CD4-positive, alpha-beta T cell treated with Interferon gamma for 1 hour (primary cell): ENCODE measurements at regions not wholly inside any gene's neighbourhood (a gene's known extent, or its start where the extent isn't known, plus 50 kb on each side); places are given as distances from the start of the nearest gene placed in this dataset.
"Not testable (repeated sequence)": the region's sequence is repeated elsewhere in the genome, so short reads cannot be mapped to it uniquely, and the experiment has no call there.

Experiments used
- DNase-seq: peaks from one replicate; pipeline ENCODE4 v3.0.0-alpha.2; 2020

DNA sequence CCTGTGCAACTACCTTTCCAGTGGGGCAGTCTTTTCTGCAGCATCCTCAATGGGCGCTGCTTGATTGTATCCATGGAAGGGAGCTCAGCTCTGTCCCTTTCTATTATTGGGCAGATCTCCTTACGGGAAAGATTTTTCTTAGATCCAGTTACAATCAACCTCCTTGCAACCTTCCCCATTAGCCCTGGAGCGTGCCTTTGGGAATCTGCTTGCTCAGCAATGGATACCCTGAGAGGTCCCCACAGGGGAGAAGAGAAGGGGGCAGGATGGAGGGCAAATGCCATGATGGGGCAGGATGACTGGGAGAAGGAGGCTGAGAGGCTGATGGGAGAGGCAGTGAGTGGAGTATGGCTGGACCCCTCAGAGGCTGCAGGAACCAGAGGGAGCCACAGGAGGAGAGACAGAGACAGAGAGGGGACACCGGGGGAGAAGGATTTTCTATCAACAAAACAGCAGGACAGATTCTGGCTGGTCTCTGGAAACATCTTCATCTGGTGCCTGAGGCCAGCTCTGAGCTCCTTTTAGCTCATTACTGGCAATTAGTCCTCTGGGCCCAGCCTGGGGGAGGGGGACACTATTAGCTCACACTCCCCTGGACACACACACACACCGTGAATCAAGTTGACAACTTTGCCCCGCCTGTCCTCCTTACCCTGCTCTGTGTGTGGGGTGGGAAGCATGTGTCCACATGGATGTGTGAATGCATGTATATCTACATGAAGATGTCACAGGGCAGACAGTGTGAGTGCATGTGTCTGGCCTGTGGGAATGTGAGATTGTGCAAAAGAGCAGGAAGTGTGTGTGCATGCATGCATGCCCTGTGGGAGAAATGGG, 80.8 kb upstream of the PAX2 start:
- DNase-seq: no peak

DNA sequence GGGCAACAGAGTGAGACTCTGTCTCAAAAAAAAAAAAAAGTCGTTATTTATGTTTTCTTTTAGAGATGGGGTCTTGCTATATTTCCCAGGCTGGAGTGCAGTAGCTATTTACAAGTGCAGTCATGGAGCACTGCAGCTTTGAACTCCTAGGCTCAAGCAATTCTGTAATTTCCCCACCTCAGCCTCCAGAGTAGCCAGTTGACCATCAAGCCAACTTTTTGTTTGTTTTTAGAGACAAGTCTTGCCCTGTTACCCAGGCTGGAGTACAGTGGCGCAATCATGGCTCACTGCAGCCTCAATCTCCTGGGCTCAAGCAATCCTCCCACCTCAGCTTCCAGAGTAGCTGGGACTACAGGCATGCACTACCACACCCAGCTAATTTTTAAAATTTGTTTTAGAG, 78.7 kb upstream of the PAX2 start:
- DNase-seq: not testable (repeated sequence)

DNA sequence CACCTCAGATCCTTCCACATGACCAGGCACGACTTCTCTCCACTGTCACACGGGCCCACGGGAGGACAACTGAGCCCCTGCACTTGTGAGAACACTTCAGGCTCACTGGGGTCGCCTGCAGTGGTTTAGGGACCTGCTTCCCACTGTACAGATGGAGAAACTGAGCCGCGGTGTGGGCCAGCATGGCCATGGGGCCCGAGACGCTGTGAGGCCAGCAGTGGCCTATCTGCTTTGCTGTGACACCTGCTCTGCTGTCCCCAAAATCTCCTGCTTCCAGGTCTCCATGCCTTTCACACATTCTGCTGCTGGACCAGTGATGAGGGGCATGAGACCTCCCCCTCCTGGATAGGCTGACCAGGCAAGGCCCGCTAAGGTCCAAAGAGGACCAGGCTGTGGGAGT, 75.8 kb upstream of the PAX2 start:
- no peak for DNase-seq

DNA sequence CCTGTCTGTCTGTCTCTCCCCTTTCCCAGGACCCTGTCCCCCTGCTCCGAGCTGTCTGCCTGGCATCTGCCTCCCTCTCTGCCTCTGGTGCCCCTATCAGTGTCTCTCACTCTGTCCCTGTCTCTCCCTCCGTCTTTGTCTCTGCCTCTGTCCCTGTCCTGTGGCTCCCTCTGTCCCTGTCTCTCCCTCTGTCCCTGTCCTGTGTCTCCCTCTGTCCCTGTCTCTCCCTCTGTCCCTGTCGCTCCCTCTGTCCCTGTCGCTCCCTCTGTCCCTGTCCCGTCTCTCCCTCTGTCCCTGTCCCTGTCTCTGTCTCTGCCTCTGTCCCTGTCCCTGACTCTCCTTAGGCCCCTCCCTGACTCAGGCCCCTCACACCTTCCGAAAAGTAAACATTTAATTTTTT, 75.0 kb upstream of the PAX2 start:
- DNase-seq: no peak

DNA sequence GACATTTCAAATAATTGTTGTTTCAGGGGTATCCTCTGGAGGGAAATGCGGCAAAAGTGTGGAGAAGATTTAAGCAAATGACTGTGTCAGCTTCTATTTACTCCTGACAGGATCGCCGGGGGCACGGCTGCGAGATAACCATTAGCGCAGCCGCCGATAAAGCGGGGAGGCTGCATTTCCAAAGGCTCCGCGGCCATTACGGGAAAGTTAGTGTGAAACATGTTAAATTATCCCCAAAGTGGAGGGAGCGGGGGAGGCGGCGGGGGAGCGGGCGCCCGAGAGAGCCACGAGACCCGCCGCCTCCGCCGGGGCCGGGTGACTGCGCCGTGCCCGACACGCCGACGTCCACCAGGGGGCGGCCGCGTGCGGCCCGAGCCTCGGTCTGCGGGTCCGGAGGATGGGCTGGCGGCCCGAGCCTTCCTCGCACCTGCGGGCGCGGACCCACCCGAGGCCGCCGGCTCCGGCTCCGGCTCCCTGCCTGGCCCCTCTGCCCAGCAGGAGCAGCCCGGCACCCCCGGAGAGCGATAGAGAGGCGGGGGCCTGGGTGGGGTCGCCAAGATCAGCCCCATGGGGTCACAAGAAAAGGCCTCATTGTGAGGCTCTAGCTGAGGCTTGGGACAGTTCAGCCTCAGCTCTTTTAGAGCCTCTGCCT, 74.4 kb upstream of the PAX2 start:
- peak; percentile 27 for DNase-seq

DNA sequence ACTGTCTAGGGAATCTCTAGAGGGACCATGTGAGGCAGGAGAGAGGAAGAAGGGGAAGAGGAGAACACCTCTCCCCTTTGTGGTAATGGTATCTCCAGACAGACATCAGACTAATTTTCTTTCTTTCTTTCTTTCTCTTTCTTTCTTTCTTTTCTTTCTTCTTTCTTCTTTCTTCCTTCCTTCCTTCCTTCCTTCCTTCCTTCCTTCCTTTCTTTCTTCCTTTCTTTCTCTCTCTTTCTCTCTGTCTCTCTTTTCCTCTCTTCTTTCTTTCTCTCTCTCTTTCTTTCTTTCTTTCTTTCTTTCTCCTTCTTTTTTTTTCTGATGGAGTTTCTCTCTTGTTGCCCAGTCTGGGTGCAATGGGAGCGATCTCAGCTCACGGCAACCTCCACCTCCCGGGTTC, 73.2 kb upstream of the PAX2 start:
- DNase-seq: no peak

DNA sequence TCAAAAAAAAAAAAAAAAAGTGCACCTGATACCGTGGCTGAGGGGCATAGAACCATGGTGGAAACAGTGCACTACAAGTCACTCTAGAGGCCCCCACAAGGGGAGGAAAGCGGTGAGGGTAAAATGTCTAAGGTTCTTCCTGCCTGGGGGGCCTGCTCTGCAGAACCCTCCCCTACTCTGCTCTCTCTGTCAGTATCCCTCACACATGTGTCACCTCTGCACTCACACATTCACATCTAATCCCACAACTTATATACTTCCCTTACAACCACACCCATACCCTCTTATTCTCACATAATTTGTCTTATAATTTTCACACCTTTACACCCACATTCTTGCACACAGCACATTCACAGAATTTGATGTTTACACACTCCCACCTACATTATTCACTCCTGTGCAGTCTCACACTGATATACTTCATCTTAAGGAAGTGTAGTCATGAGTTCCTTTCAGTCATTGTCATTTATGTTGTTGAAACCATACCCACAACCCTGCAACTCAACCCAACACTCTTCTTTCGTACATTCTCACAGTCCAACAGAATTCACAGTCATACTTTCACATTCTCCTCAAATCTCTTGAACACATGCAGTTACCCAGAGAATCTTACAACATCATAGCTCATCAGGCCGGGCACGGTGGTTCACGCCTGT, 68.0 kb upstream of the PAX2 start:
- DNase-seq: no peak

DNA sequence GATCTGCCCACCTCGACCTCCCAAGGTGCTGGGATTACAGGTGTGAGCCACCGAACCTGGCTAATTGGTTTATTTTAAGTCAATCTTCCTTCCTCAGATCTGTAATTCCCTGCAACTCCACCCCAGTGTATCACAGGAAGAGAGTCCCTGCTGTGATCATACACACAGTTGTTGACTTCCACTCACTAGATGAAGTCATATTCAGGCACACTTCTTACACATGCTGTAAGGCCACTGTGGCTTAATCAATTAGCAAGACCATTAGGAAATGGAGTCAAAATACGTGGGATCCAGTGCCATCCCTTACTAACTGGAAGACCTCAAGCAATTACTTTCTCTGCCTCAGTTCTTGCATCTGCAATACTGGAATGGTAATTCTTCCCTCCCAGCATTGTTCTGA, 66.1 kb upstream of the PAX2 start:
- DNase-seq: no peak

DNA sequence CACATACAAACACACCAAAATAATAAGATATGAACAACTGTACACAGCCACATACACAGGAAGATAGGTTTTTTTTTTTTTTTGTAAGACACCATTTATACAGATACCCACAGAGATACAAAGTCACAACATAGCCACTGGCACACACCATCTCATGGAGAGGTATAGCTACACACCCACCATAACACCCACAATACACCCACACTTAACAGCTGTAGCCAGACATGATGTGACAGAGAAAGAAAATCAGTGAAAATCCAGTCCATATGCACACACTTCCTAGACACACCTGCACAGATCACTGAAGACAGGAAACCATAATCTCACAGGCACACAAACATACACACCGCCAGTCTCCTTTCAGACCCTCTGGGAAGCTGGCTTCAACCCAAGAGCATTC, 62.4 kb upstream of the PAX2 start:
- no peak for DNase-seq

DNA sequence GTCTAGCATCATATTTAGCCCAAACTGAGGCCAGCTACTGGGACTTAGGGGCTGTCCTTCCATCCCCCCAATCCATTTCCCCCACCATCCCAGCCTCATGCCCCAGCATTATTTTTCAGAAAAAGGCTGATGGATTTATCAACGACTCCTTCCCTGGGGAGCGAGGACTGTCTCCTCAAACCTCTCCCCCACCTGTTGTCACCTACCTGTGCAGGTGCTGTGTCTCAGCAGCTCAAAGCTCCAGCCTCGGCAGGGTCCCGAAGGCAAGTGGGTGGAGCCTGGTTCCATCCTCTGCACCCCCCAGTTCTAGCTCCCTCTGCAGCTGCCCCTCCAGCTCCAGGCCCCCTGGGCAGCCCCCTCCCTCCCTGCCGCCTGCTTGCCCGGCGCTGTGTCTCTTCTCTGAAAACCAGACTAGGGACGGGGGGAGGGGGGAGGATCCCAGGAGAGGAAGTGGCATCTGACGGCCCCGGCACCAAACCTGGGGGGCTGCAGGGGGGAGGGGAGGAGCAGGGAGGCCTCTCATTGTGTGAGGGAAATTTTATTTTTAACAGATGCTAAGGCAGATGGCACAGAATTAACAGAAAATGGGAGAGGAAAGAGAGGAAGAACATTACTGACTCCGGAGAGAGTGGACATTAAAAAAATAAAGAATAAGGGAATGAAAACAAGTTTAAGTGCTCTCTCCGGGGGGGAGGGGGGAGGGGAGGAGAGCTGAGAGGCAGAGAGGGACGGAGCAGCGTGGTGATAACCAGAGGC, 61.7 kb upstream of the PAX2 start:
- DNase-seq: no peak

DNA sequence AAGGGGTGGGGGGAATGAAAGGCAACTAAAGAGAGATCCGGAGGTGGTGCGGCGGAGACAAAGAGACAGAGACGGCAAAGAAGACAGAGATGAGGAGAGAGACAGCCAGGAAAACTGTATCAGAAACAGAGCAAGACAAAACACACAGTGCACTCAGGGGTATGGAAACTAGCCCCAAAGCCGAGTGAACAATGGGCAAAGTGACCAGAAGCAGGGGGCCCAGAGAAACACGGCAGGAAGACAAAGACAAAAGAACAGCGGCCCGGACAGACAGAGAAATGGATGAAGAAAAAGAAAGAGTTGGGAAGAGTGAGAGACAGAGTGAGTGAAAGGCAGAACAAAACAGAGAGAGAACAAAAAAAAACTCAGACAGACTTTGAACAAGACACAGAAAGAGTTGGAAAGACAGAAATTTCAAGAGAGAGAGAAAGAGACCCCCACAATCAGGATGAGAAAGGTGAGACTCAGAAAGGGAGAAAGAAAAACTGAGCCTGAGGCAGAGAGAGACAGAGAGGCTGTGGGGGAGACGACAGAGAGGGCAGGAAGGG, 60.6 kb upstream of the PAX2 start:
- no peak for DNase-seq

DNA sequence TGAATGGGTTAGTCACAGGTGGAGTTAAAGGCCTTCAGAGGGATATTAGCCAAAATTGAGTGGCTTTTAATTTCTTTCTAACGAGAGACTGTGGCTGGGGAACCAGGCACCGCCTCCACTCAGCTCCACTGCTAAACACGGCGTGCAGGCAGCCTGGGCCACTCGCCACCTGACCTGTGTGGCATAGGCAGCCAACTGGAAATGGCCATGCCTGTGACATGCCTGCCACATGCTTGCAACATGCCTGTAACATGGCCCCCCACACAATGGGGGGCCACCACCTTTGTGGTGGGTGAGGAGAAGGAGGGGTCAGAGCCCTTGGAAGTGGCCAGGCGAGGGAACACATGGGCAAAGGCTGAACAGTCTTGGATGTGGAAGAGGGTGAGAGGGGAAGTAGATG, 60.1 kb upstream of the PAX2 start:
- no peak for DNase-seq

DNA sequence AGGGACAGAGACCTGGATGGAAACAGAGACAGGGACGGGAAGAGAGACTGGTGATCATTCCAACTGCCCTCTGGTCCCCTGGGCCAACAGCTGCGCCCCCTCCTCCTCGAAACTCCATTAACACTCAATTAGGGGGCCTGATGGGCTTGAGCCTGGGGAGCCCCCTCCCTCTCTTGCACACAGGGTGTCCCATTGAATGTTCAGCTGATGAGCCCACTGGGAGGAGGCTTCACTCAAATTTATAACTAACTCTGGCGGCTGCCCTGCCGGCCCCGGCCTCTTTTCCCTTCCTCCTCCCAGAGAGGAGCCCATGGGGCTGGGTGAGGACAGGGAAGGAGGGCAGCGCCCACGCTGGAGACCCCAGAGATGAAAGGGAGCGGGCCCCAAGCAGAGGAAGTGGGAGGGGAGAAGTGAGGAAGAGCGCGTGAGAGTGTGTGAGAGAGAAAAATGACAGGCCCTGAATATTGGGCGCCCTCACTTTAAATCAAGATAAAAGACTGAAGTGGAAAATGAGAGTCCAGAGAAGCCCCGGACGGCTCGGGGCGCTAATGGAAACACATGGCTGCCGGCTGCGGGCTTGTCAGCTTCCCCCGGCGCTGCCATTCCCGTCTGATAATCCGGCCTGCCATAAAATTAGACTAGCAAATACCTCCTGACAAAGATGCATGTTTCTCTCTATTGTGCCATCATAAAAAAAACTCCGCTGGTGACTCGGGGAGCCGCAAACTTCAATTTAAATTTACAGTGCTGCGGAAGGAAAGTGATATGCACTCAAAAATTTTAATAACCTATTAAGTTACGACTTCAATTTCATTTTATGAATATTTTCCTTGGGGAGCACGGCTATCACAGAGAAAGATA, 58.0 kb upstream of the PAX2 start:
- DNase-seq: no peak

DNA sequence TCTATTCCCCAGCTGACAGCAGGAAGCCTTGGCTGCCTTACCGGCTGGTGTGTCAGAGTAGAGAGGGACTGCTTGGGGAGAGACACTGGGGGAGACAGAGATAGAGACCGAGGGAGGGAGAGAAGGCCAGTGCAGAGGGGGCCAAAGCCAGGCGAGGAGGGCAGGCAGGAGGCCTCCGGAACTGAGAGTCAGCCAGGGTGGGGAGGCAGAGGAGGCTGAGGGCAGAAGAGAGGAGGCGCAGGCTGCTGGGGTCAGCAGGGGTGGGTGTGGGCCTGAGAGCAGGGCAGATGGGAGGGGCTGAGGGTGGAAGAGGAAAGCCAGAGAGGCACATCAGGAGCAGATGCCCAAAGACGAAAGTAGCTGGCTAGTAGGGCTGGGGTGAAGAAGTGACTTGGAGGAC, 57.2 kb upstream of the PAX2 start:
- DNase-seq: no peak

DNA sequence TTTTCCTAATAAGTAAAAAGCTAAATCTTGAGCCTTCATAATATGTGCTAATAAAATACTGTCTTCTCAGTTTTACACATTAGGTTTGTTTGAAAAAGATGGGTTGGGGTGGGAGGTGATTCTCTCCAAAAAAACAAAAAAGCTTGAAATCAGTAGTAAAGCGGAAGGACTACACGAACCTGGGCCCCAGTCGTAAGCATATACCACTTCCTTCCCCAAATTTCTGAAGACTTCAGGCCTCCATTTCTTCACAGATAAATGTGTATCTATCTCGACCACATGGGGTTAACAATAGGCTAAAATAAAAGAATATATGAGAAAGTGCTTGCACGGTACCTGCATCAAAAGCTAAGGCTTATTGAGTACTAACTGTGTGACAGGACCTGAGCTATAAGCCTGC, 51.6 kb upstream of the PAX2 start:
- DNase-seq: no peak
